GM20431 (cell line): ENCODE measurements at regions not wholly inside any gene's neighbourhood (a gene's known extent, or its start where the extent isn't known, plus 50 kb on each side); places are given as distances from the start of the nearest gene placed in this dataset.
"Not testable (repeated sequence)": the region's sequence is repeated elsewhere in the genome, so short reads cannot be mapped to it uniquely, and the experiment has no call there.

ENCODE experiments used
- in situ Hi-C: fragments of 300-500 bp; cut with MseI, MboI; formaldehyde crosslinking; loops from one replicate; pipeline ENCODE4 v1.15.0; 2020; ENCODE audit warnings: low sequenced_read_pairs; ENCODE audit not compliant: unreplicated experiment

DNA sequence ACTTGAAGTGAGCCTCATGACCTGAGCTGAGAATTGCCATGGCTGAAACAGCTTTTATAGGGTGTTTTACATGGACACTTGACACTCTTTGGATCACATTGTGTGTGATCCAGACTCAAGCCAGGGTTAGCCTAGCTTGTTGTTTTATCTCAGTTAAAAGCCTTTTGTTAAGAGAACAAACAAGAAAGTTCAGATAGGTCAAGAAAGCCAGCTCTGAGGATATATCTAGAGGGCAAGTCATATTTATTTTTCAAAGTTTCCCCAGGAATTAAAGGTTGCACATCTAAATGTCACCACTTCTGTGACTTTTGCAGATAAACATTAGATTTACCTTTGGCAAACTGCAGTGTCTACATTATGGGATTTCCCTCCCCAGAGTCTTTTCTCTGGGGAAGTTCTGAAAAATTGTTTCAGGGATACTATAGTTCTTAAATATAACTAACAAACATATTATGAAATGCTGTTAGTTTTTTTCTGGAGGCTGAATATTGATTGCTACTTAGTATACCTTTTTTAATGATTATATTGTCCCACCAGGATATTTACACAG, 134.5 kb downstream of the C9orf152 start:
- in situ Hi-C loops = no loop called here

DNA sequence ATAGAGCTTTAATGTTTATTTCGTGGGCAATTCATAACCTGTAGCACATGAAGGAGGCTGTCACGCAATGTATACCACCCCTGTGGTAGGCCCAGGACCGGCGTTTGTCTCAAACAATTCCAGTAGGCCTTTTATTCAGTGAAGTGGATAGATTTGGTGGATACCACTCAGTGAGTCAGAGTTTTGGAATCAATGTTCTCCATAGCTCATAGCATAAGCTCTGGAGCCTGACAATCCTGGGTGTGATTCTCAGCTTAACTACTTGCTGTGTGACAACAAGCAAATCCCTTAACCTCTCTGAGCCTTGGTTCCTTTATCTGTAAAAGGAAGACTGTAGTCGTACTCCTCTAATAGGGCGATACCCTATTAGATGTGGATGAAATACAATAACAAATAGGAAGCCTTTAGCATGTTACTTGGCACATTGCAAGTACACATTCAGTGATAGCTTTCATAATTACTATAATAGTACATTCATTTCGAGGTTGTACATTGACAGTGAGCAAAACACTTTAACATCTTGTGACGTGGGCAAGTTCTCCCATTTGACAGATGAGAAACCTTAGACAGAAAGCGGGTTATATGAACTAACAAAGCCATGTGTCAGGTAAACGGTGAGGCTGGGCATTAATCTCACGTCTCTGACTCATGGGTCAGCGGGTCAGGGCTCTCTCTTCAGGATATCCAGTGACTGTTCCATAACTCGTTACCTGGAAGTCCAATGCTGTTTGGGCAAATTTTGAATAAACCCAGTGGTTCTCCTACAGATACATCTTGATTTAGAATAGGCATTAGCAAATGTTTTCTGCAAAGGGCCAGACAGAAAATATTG, 130.8 kb downstream of the C9orf152 start:
- in situ Hi-C loops = no loop called here

DNA sequence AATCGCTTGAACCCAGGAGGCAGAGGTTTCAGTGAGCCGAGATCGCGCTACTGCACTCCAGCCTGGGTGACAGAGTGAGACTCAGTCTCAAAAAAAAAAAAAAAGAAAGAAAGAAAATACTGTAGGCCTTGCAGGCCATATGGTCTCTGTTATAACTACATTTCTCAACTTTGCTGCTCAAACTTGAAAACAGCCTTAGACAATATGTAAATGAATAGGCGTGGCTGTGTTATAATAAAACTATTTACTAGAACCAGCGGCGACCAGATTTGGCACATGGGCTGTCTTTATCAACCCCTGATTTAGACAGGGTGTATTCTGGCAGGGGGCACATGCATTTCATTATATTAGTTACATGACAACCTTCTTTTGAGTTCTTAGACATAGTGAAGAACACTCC, 130.0 kb downstream of the C9orf152 start:
- in situ Hi-C loops = no loop called here

DNA sequence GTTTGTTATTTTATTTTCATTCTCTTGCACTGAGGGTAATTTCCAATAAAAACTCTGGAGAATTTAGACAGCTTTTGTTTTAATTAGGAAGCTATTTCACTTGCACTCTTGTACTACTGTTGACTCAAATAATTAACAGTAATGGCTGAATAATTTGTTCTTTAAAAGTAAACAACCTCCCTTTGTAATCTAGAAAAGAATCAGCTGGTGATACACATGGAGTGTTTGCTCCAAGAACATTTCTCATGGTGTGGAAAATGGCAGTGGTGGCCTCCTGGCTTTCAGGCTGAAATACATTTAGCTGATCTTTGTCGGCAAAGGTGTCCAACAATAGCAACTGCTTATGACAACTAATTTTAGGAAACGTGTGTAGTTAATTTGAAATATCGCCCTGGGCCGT, 129.4 kb downstream of the C9orf152 start:
- in situ Hi-C loops = no loop called here

DNA sequence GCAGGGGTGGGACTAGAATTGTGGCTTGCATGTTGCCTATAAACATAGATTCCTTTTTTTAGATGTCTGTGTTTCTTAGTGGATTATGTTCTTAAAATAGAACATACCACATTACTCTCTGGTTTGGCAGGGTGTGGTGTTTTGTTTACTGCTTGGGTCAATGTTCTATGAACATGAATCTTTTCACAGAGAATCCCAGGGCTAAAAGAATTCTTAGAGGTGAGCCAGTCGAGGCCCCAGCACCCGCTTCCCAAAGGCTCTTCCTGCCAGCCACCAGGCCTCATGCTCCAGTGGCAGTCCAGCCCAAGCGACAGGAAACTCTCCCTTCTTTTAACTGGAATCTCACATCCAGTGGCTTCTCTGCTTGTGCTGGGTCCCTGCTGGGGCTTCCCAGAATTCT, 126.6 kb downstream of the C9orf152 start:
- in situ Hi-C loops = no loop called here

DNA sequence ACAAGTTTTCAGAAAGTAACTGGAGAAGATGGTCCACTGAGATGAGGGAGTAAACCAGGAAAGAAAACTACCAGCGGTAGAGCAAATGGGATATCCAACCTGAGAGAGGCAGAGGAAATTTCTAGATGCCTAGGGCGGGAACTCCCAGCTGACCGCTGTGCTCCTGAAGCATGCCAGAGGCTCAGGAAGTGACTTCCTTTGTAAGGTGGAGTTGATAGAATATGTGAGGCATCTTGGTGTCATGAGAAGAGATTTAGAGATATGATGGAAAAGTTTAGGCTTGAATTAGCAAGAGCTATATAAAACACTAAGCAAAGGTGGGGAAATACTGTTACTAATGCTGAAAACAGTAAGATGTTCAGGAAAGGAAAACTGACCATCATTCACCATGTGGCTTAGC, 124.1 kb downstream of the C9orf152 start:
- in situ Hi-C loops = no loop called here

DNA sequence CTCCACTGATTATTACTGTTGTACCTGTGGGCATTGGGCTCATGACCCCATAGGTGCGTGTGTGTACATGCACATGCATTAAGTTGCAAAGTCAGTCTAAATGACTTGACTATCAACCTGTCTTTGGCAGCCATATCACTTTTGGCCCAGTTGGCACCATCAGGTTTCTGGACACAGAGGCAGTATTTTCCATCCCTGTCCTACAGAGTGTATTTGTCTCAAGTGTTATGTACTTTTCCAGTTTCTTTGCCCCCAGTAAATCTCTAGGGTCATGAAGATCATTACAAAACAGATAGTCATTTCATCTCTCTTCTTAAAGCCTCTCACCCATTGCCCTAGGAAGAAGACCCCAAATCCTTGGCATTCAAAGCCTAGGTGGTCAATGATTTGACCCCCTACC, 121.4 kb downstream of the C9orf152 start:
- in situ Hi-C loops = no loop called here

DNA sequence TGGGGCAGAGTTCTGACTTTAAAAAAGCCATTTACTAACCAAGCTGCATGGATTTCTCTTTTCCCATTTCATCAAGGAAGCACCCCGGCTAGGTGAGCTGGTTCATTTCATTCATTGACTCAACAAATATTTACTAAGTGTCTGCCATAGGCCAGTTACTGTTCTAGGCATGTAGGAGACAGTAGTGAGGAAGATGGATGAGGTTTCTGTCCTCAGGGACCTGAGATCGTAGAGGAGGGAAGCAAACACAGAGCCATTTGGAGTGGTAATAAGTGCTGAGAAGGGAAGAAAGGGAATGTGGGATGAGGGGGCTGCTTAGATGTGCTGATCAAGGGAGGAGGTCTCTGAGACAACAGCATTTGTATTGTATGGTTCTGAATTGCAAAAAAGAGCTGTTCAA, 120.4 kb downstream of the C9orf152 start:
- in situ Hi-C loops = no loop called here

DNA sequence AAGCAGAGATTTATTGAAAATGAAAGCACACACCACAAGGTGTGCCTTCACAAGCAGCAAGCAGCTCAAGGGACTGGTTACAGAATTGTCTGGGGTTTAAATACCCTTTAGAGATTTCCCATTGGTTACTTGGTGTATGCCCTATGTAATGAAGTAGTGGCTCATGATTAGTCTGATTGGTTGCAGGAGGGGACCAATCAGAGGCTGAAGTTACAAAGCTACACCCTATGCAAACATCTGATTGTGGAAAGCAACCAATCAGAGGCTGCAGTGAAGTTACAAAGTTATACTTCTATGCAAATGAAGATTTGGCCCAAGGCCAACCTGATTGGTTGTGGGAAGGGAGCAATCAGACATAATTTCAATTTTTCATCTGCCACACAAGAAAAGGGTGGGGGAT, 119.9 kb downstream of the C9orf152 start:
- in situ Hi-C loops = no loop called here

DNA sequence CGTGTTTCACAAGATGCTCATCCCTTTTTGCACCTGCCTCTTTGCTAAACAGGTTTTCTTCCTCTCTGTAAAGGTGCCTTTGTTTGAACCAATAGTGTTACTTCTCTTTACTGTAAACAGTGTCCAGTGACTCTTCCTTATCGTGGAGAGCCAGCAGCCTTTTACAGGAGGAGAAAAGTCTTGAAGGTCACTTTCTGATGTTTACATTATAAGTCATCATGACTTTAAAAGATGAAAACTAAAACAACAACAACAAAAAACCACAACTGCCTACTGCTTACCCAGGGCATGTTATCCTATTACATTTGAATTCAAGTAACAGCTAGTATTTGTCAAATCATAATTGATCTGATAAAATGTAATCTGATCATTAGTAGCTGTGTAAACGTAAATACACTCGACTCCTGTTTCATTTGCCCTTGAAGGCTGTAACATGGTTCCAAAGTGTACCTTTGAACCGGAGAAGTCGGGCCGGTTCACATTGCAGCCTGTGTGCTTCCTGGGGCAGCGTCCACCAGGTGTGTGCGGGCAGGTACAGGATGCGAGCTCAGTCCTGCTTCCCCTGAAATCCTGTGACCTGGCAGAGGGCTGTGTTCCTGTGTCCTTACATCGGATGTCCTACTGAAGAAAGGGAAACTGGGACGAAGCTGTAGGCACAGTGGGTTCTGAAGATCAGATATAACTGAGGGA, 118.1 kb downstream of the C9orf152 start:
- in situ Hi-C loops = no loop called here

DNA sequence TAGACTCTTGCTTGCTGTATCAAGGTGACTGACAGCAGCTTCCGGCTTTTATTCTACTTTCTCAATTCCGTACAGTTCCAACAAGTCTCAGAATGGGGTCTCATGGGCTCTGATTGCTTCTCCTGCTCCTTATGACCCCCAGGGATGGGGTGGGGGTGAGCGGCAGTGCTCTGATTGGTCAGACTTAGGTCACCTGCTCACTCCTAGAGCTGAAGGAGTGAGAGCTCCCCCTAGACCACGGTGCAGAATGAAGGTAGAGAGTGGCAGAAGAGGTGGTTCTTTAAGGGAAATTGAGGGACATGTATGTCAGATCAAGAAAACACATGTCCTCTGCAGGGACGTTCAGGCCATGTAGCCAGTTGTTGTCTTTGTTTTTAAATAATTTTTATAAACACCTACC, 115.2 kb downstream of the C9orf152 start:
- in situ Hi-C loops = no loop called here

DNA sequence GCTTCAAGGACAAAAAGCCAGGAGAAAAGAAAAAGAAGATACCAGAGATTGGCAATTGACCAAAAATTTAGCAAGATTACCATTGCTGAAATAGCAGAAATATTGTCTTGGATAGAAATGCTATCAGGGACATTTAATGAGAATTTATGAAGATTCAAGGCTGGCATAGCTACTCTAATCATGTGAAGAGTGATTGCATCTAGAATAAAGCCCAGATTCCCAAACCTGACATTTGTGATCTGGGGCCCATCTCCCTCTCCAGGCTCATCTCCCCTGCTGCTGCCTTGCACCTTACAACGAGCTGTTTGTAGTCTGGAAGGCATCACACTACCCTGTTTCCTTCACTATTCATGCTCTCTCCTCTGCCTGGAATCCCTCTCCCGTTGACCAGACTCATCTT, 114.5 kb downstream of the C9orf152 start:
- in situ Hi-C loops = no loop called here

DNA sequence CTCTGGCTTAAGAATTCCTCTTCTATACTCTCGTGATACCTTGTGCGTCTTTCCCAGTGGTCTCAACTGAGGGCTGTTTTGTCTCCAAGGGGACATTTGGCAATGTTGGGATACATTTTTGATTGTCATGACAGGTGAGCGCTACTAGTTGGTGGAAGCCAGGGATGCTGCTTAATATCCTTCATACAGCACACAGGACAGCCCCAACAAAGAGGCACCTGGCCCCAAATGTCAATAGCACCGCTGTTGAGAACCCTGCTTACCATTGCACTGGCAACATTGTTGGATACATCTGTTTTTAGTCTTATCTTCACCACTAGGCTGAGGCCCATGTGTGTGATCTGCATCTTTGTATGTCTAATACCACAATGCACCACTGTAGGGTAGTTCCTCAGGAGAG, 114.1 kb downstream of the C9orf152 start:
- in situ Hi-C loops = no loop called here

DNA sequence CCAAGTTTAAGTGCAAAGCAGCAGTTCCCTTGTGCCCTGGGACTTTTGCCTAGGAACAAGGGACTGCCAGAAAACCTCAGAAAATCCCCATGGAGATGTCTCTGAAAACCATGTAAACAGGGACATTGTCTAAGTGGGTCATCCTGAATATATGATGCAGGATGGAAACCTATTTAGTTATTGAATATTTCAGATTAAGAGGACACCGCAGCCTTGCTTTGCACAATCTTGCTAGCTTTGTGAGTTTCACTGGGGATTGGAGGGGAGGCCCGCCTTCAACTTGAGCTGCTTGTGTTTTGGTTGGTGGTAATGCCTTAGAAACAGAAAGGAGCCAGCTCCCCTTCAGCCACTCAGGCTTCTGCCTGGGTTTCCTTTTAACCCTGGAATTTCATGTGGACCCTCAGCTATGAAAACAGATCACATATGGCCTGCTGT, 112.8 kb downstream of the C9orf152 start:
- in situ Hi-C loops = no loop called here

DNA sequence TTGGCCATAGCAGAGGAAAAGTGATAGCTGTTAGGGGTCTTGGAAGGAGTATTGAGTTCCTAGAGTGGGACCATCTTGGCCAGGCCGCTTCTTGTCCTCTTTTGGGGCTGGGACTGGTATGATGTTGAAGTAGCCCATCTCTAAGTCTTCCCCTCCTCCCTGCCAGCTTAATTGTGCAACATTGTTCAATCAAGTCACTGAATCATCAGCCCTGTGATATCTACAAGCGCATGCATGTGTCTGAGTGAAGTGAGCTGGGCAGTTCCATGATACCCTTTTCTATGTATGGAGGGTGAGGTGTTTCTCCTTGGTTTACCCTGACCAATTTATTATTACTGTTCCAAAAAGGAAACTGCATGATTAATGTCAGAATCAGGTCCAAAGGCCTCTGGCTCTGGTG, 112.2 kb downstream of the C9orf152 start:
- in situ Hi-C loops = no loop called here

DNA sequence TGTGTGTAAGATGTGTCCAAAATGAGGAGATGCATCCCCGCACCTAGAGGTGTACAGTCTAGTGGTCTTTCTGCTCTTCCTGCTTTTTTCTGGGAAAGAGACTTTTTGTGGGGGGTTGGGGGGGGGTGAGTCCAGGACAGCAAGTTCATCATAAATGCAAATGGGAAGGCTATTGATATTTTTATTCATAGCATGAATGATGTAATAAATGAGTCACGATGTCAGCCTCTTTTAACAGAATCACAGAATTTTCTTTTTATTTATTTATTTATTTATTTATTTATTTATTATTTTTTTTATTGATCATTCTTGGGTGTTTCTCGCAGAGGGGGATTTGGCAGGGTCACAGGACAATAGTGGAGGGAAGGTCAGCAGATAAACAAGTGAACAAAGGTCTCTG, 111.3 kb downstream of the C9orf152 start:
- in situ Hi-C loops = not testable (repeated sequence)

DNA sequence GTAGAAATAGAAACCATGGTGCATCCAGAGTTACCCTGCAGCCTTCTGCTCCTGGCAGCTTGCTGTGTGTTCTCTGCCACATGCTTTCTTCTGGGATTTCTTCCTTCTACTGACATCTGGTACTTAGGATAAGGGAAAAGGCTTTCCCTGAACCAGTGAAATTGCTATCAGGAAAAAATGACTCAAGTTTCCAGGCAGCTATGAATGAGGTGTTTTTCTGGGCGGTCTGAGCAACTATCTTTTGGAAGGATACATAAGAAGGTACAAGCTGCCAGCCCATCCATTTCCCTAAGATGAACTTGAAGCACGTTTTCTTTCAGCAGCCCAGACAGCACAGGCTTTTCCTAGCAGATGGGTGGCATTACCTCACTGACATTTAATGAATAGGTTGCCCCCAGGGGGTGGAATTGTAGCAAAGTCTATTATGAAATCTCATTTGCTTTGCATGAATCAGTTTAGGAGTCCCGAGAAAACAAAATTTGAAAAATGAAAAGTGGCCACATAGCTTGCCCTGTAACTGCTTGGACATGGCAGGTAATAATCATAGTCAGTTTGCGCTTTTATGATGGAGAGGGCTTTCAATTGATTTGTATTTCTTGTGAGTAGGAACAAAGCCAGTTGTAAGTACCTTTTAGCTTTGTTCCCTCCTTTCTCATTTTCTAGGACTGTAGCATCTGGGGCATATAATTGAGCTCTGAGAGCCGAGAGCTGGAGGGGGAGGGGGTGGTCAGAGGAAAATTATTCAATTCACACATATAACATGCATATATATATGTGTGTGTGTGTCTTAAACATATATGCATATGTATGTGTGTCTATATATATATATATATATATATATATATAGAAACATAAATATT, 108.5 kb downstream of the C9orf152 start:
- in situ Hi-C loops = no loop called here

DNA sequence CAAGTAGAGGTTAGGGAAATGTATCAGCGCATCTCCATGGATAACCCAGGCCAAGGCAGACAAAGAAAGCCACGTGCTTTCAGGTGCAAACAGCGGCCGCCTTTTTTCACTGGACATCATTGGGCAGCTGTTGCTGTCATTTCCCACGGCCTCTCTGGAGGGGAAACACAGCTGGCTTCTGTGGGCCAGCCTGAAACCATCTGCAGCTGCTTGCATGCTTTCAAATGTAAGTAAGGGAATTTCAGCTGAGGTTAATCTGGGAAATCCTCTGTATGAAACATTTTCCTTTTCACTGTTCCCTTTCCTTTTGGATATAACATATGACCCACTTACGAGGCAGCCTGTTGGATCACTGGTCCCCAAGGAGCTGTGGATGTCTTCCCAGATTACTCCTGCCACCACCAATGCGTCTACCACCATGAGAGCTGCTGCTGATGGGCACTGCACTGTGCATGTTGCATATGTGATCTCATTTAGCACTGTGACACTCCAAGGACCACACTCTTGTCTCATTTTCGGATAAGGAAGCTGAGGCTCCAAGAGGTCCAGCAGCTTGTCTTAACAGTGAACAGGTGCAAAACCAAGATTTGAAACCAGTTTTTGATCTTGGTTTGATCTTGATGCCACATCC, 106.3 kb downstream of the C9orf152 start:
- in situ Hi-C loops = no loop called here

DNA sequence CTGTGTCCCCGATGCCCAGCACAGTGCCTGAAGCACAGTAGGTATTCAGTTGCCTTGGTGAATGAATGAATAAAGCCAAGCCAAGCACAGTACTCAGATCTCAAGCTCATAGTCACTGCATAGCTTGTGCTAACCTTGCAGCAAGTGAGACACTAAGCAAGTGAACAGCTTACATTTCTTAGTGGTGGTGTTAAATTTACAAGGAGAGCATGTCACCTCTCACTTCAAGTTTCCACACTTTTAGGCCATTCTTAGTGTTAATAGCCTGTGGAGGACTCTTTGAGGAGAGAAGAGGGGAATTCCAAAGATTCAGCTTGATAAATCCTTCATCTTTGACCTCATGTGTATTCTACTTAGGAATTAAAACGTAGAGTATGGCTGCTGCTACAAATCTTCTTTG, 104.7 kb downstream of the C9orf152 start:
- in situ Hi-C loops = no loop called here

DNA sequence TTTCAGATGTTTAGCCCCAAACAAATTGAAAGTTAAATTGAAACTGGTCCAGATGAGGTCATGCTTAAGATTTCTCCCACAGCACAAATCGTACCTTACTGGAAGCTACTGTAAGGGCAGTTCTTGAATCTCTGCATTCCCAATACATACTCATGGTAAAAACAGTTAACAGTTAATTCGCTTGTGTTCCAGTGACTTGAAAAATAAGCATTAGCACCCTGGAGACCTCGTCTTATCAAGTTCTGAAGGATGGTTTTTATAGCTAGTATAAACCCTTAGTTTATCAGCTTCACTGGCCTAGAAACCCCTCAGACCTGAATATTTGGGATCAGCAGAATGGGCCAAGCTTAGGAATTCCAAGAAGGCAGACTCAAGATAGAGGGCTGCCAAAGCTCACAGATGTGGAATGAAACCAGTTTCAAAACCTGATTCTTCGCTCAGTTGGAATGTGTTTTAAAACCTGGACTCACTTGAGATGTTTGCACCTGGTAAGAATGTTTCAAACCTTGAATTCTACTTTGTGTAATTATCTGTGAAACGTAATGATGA, 103.6 kb downstream of the C9orf152 start:
- in situ Hi-C loops = no loop called here
